HG03439 (cell line): ENCODE measurements at regions not wholly inside any gene's neighbourhood (a gene's known extent, or its start where the extent isn't known, plus 50 kb on each side); places are given as distances from the start of the nearest gene placed in this dataset.

Experiments
- ATAC-seq: cut with Tn5 transposase; IDR thresholded peaks from one replicate; pipeline ENCODE4 v1.9.1; 2021; ENCODE audit warnings: mild to moderate bottlenecking, moderate library complexity; ENCODE audit not compliant: unreplicated experiment

GRCh38 chr13:105445796-105446195 lies 1089.7 kb downstream of the EFNB2 start:
- ATAC-seq, result no peak

DNA sequence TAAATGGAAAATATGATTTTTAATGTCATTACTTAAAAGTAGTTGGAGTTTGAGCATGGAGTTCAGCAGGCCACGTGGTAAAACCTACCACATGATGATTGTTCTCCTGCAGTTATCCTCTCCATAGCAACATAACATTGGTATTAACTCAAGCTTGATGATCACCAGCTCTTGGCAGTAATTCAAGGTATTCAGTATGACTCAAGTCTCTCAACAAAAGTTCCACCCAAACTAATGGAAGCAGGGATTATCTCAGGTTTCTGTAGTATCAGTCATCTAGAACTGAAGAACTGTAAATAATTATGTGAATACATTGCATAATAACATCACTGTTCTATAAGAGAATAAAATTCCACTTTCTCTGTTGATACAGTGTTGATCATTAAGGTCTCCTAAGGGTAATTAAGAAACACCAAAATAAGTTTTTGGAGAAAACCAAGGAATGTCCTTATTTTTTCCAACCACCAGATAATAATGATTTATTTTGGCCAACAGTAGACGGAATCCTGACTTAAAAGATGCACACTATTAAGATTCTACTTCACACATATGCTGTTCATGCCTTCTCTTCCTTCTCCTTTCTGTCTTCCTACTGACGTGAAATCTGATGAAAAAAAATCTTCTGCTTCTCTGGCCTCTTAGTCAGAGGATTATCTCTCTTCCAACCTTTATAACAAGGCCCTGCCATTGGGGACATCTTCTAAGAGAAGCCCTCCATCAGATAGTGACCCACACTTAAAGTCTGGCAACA lies 1092.3 kb downstream of the EFNB2 start:
- no peak for ATAC-seq

DNA sequence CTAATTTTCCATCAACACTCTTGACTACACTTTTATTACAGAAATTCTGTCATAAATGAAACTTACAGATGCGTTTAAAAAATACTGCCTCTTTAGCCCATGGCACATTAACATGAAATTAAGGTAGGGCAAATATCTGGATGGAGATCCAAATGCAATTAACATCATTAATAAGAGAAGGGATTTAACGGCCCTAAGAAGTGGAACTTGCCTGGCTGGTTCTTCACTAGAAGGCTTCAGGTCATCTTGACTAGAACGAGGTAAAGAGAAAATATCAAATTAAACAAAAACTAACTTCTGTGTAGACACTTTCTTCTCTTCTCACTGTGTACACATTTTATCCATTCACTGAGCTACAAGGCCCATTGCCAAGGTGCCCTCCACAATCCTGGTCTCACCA lies 1093.4 kb downstream of the EFNB2 start:
- ATAC-seq, result no peak

- no peak for ATAC-seq
Observed at GRCh38 chr13:105441051-105441750, 1094.3 kb downstream of the EFNB2 start.

- ATAC-seq, result no peak
Observed at GRCh38 chr13:105436943-105437342, 1098.5 kb downstream of the EFNB2 start.

GRCh38 chr13:105432438-105432837 lies 1103.0 kb downstream of the EFNB2 start:
- no peak for ATAC-seq

DNA sequence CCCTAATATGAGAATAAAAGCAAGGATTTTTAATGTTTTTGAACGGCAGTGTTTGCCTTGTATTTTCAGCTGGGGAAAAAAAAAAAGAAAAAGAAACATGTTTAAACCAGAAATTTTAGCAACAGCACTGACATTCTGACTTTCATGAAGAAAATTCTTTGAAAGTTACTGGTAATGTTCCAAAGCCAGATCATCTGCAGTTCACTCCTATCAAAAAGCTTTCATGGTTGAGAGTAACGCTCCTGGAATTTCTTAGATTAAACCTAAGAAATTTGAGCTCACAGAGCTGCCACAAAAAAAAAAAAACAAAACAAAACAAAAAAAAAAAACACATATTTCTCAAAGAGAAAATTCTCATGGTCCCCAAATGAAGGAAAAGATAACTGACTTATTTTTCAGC lies 1106.7 kb downstream of the EFNB2 start:
- ATAC-seq, result no peak

- ATAC-seq, result no peak
Observed at GRCh38 chr13:105426441-105426840, 1109.0 kb downstream of the EFNB2 start.

DNA sequence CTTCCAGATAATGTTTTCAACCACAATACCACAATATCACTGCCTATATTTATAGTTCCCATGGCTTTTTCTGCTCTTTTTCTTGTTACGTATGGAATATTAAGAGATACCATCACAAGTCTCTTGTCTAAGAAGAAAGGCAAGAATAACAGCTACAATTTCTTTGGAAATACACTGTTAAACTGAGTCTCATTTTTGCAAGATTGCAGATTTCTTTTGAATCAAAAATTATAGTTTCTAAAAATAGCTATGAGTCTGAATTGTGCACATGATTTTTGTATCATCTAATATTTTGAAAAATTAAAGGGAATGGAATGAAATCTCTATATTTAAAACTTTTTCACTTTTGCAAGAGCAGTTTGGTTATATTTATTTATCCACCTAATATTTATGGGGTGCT lies 1120.8 kb downstream of the EFNB2 start:
- ATAC-seq, result no peak

DNA sequence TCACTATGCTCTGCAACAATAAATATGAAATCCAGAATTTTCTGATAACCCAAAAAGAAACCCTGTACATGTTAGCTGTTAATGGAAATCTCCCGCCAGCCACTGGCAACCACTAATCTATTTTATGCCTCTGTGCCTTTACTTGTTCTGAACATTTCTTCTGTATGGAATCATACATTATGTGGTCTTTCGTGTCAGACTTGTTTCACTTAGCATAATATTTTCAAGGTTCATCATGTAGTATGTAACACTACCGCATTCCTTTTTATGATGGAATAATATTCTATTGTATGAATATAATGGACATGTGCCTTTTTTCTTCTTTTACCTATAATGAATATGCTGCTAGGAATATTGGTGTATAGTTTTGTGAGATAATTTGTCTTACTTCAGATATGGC lies 1123.3 kb downstream of the EFNB2 start:
- no peak for ATAC-seq

DNA sequence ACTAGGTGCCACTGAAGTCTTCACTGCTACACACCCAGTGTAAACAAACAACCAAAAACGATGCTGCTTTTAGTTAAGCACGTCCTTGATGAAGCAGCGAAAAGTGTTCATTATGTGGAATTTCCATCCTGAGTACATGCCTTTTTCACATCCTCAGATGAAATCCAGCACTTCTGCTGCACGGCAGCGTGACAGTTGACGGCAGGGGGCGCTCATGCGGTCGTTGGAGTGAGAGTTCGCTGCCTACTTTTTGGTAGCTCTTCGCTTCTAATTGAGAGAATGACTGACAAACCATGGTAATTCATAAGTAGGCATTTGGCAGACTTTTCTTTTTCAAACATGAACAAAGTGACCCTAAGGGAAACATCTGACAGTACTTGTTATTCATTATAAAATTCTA lies 1124.9 kb downstream of the EFNB2 start:
- ATAC-seq, result no peak

DNA sequence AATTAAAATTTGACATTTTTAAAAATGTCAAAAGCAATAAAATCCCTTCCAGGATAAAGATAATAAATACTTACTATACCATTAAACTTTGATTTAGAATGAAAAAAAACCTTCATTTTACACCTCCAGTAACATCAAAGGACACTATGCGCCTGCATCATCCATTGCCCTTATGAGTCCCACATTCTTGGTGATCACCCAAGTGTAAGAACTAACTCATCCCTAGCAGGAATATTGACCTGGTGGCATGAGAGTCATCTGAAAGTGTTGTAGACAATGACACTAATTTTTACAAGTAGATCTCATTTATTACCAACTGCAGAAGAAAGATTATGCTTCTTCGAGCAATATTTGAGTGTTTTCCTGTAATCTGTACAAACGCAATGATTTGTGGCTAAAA lies 1128.9 kb downstream of the EFNB2 start:
- ATAC-seq, result no peak

GRCh38 chr13:105403086-105403485 lies 1132.4 kb downstream of the EFNB2 start:
- no peak for ATAC-seq

DNA sequence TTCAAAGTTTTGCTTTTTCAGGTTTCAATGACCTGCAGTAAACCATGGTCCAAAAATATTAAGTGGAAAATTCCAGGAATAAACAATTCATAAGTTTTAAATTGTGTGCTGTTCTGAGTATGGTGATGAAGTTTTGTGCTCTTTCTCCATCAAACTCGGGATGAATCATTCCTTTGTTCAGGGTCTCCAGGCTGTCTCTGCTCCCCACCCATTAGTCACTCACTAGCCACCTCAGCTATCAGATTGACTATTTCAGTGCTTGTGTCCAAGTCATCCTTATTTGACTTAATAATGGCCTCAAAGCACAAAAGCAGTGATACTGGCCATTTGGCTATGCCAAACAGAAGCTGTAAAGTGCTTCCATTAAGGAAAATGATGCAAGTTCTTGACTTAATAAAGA lies 1140.4 kb downstream of the EFNB2 start:
- no peak for ATAC-seq

DNA sequence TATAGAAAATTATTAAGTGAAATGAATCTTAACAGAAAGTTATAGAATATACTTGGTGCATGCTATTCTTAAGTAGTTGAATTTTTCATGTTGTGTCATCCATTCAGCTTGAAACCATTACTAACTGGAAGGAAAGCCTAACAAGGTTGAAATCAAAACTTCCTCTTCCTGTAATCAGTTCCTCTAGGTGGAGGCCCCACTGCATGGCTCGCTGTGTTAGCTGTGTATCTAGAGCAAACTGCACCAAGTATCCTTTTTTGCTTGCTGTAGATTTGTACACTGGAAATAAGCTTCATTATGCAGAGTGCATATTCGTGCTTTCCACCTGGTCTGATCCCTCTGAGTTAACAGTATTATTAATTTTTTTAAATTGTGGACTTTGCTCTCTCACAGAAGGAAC lies 1146.1 kb downstream of the EFNB2 start:
- no peak for ATAC-seq

- no peak for ATAC-seq
Observed at GRCh38 chr13:105377452-105377851, 1158.0 kb downstream of the EFNB2 start.

DNA sequence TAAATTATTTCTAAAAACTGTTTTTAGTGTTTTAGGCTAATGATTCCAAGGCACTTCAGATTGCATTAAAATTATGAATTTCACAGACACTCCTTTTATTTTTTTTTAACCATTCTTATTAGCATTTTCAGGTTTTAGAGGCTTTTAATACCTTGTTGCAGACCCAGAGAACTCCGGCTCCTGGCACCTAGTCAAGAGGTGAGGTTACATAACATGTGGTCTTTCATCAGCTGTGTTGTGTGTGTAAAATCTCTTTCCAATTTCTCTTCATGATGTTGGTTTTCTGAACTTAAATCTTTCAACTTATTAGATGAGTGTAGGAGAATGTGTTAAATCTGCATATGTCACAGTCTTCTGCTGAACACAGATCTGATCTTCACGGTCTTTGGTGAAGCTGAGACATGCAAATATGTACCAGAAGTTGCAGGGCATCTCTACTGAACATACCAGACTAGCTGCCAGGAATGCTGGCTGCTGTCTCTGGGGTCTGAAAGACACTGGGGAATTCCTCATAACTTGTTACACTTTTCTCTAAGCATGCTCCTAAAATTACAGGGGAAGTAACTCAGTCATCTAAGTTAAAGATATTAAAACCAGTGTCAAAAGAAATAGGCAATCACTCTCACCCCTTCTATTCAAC lies 1165.3 kb downstream of the EFNB2 start:
- ATAC-seq, result no peak

- no peak for ATAC-seq
Observed at GRCh38 chr13:105368781-105369180, 1166.7 kb downstream of the EFNB2 start.

- no peak for ATAC-seq
Observed at GRCh38 chr13:105365831-105366230, 1169.6 kb downstream of the EFNB2 start.

DNA sequence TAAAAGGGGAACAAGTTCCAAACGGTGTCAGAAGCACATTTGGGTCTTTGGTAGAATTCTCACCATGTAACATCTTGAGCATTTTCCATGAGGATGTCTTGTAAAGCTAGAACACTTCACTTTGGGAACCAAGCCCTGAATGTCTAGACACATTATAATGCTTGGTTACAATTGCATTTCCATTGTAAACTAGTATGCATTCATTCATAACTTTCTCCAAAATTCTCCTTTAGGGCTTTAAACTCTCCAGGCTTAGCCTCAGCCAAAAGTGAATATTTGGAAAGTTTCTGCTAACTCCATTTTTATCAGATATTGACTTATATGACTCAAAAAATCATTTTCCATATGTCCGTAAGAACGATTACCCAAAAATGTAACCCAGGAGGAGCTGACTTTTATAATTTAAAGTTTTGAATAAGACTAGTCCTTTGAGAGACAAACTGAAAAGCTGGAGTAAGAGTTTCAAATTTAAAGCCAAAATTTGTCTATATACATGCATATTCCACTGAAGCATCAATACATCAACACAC lies 1170.4 kb downstream of the EFNB2 start:
- no peak for ATAC-seq

- no peak for ATAC-seq
Observed at GRCh38 chr13:105364191-105364590, 1171.3 kb downstream of the EFNB2 start.
